PC-3 (cell line): ENCODE measurements at regions not wholly inside any gene's neighbourhood (a gene's known extent, or its start where the extent isn't known, plus 50 kb on each side); places are given as distances from the start of the nearest gene placed in this dataset.

Experiments
- CTCF ChIP-seq: fragments of 300-600 bp; sonication (generic); conservative IDR thresholded peaks from 2 replicates; pipeline ENCODE4 v1.5.1; 2017; ENCODE audit warnings: antibody characterized with exemption, low read depth, mild to moderate bottlenecking, low read length
- EZH2 ChIP-seq: fragments of 300-600 bp; sonication (generic); IDR thresholded peaks from one replicate; pipeline ENCODE4 v1.6.1; 2017; ENCODE audit warnings: antibody characterized with exemption, mild to moderate bottlenecking, low read length; ENCODE audit not compliant: unreplicated experiment
- EZH2phosphoT487 ChIP-seq: fragments of 300-600 bp; sonication (generic); IDR thresholded peaks from 2 replicates; pipeline ENCODE4 v1.6.1; 2018; ENCODE audit warnings: mild to moderate bottlenecking, antibody characterized with exemption, low read length, borderline replicate concordance

GRCh38 chr6:99868074-99868702, 125.8 kb downstream of the MCHR2 start:
- TF ChIP-seq CTCF (peak; percentile 77), EZH2phosphoT487 (no peak), EZH2 (no peak)
